Esophagus muscularis mucosa (tissue), 4 donors: ENCODE measurements at regions not wholly inside any gene's neighbourhood (a gene's known extent, or its start where the extent isn't known, plus 50 kb on each side); places are given as distances from the start of the nearest gene placed in this dataset.

Experiments used
- DNase-seq: peaks from one replicate; pipeline ENCODE4 v3.0.0-alpha.2; 2017; ENCODE audit errors: extremely low spot score
- H3K27ac ChIP-seq, 4 donors: fragments of 200-600 bp; sonication (generic); replicated peaks in 1 of 4; 1 replicate in 3 of 4; 2 replicates in 1 of 4; pipeline ENCODE4 v1.5.1; 2016 to 2019; ENCODE audit warnings: mild to moderate bottlenecking in 1 of 4
- H3K27me3 ChIP-seq, 4 donors: fragments of 200-600 bp; sonication (generic); one replicate each; pipeline versions ENCODE4 v1.5.1 to v1.6.0; 2016 to 2019
- H3K36me3 ChIP-seq, 4 donors: fragments of 200-600 bp; sonication (generic); one replicate each; pipeline ENCODE4 v1.5.1; 2016 to 2019
- H3K4me1 ChIP-seq, 4 donors: fragments of 200-600 bp; sonication (generic); one replicate each; pipeline ENCODE4 v1.5.1; 2016 to 2019
- H3K4me3 ChIP-seq, 4 donors: fragments of 200-600 bp; sonication (generic); 1 replicate in 2 of 4; 2 replicates in 2 of 4; pipeline ENCODE4 v1.5.1; 2016 to 2019; ENCODE audit warnings: mild to moderate bottlenecking in 4 of 4, moderate library complexity in 1 of 4
- H3K9me3 ChIP-seq, 4 donors: fragments of 200-600 bp; sonication (generic); 1 replicate in 3 of 4; 2 replicates in 1 of 4; pipeline ENCODE4 v1.5.1; 2016 to 2019
- EP300 ChIP-seq: sonication (generic); formaldehyde crosslinking; IDR thresholded peaks from one replicate; pipeline ENCODE4 v1.6.1; 2017; ENCODE audit warnings: antibody characterized with exemption
- POLR2A ChIP-seq: fragments of 450-650 bp; IDR thresholded peaks from one replicate; pipeline ENCODE4 v1.6.1; 2017; ENCODE audit warnings: antibody characterized with exemption, moderate library complexity, mild to moderate bottlenecking, low read depth
- POLR2AphosphoS5 ChIP-seq, 2 donors: sonication (generic); formaldehyde crosslinking; IDR thresholded peaks; one replicate each; pipeline ENCODE4 v1.6.1; 2017; ENCODE audit warnings: antibody characterized with exemption in 2 of 2
- WGBS: methylation state at CpG from one replicate; pipeline ENCODE4 v1.1.5; 2018; 5-methylcytosine and 5-hydroxymethylcytosine counted together
- intact Hi-C: fragments of 100-400 bp; cut with DNase I; formaldehyde crosslinking; loops from one replicate; pipeline ENCODE4 v1.15.1; 2023
- TF ChIP-seq, protein P1 (sequence below), 3 experiments: fragments of 200-600 bp in 2 of 3; fragments of 450-650 bp in 1 of 3; sonication (generic) in 2 of 3; IDR thresholded peaks; one replicate each; pipeline ENCODE4 v1.5.1; 2017 to 2019; ENCODE audit warnings: antibody characterized with exemption in 3 of 3, mild to moderate bottlenecking in 2 of 3, moderate library complexity in 1 of 3

DNA sequence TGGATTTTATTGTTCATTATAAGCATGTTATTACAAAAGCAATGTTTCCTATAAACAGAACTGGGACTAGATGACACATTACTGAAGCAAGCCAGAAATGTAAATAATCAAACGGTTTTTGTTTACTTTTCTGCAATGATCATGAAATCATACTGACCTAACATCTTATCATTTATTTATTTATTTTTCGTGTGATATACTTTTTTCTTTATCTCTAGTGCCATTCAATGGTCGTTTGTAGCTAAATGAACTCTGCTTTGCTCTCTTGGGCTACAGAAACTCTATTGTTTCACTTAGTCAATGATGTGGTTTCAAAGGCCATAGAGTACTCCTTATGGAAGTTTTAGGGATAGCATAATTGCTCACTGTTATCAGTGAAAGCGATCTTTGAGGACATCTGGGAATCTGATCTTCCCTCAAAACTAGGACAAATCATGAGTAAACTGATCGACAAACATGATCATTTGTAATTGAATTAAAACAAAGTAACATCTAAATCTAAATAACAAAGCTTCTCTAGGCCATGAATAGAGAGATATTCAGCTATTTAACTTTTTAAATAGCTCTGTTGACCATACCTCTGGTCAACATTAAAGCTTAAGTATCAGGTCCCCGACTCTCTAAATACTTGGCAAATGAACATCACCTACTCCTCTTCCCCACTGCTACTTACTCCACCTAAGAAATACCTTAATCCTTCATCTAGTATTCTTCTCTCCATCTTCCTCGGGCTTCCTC, 933.4 kb downstream of the TFAP2A start:
- Histone ChIP-seq H3K27ac (no peak overlapping the region), H3K27me3 (no peaks in the 10 kb centered on the region), H3K9me3 (no peaks in the 10 kb centered on the region), H3K4me3 (no peak overlapping the region), H3K4me1 (peaks cover 0 to 8% (median 0%) of the 10 kb centered on the region in 4 donors), H3K36me3 (no peaks in the 10 kb centered on the region)
- TF ChIP-seq POLR2A (no peak), POLR2AphosphoS5 (IDR thresholded peaks at IDR 0.05) (no peak), EP300 (no peak)
- TF ChIP-seq, protein P1, sequence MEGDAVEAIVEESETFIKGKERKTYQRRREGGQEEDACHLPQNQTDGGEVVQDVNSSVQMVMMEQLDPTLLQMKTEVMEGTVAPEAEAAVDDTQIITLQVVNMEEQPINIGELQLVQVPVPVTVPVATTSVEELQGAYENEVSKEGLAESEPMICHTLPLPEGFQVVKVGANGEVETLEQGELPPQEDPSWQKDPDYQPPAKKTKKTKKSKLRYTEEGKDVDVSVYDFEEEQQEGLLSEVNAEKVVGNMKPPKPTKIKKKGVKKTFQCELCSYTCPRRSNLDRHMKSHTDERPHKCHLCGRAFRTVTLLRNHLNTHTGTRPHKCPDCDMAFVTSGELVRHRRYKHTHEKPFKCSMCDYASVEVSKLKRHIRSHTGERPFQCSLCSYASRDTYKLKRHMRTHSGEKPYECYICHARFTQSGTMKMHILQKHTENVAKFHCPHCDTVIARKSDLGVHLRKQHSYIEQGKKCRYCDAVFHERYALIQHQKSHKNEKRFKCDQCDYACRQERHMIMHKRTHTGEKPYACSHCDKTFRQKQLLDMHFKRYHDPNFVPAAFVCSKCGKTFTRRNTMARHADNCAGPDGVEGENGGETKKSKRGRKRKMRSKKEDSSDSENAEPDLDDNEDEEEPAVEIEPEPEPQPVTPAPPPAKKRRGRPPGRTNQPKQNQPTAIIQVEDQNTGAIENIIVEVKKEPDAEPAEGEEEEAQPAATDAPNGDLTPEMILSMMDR (IDR thresholded peaks at IDR 0.05), result no peak
- no peak for DNase-seq
- intact Hi-C loops, result no loop called here
- WGBS, result 49% methylated on average over 7 of the region's 7 CpGs

- no peaks in the 10 kb centered on the region for H3K9me3 ChIP-seq
- H3K4me1 ChIP-seq, result no peaks in the 10 kb centered on the region
- no peak overlapping the region for H3K27ac ChIP-seq
- no peak for TF ChIP-seq EP300
- TF ChIP-seq, protein P1 (IDR thresholded peaks at IDR 0.05), result no peak
- no peak for TF ChIP-seq POLR2A
- no peak for TF ChIP-seq POLR2AphosphoS5 (IDR thresholded peaks at IDR 0.05)
- intact Hi-C loops, result no loop called here
- no peak overlapping the region for H3K4me3 ChIP-seq
- DNase-seq, result no peak
- 73% methylated on average over 3 of the region's 3 CpGs for WGBS
- H3K27me3 ChIP-seq, result no peaks in the 10 kb centered on the region
- H3K36me3 ChIP-seq, result no peaks in the 10 kb centered on the region
These were observed 946.6 kb downstream of the TFAP2A start for GRCh38 chr6:9468277-9468676.

DNA sequence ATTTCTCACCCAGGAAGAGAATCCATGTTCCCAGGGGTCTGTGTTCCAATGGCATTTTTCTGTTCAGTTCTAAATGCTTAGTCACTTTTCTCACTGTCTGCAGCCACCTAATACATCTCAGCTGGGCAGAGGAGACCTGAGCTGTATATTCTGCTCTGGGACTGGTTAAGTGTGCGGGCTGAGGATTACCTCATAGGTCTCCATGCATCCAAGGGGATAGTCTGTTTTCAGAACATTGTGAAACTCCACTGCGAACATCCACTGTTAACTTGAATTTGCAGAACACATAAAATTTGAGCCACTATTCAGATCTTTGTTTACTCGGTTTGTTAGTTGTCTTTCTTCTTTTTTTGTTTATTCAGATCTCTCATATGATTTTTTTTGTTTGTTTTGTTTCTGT, 947.1 kb downstream of the TFAP2A start:
- H3K36me3 ChIP-seq, result no peaks in the 10 kb centered on the region

GRCh38 chr6:9464583-9464982, 950.3 kb downstream of the TFAP2A start:
- H3K36me3 ChIP-seq, result no peaks in the 10 kb centered on the region
- H3K27ac ChIP-seq, result no peak overlapping the region
- intact Hi-C loops, result no loop called here
- no peaks in the 10 kb centered on the region for H3K9me3 ChIP-seq
- H3K4me3 ChIP-seq, result no peak overlapping the region
- no peaks in the 10 kb centered on the region for H3K27me3 ChIP-seq
- DNase-seq, result no peak
- no peak for TF ChIP-seq POLR2A
- TF ChIP-seq EP300, result no peak
- TF ChIP-seq, protein P1 (IDR thresholded peaks at IDR 0.05), result no peak
- no peak for TF ChIP-seq POLR2AphosphoS5 (IDR thresholded peaks at IDR 0.05)
- 88% methylated on average over 2 of the region's 2 CpGs for WGBS
- no peaks in the 10 kb centered on the region for H3K4me1 ChIP-seq

More for the DNA sequence above, 947.1 kb downstream of the TFAP2A start:
- Histone ChIP-seq H3K4me3 (no peak overlapping the region), H3K9me3 (no peaks in the 10 kb centered on the region), H3K27me3 (no peaks in the 10 kb centered on the region), H3K27ac (no peak overlapping the region), H3K4me1 (no peaks in the 10 kb centered on the region)
- DNase-seq, result no peak
- 80% methylated on average over 3 of the region's 3 CpGs for WGBS
- intact Hi-C loops, result no loop called here
- TF ChIP-seq EP300, result no peak
- TF ChIP-seq, protein P1 (IDR thresholded peaks at IDR 0.05), result no peak
- no peak for TF ChIP-seq POLR2AphosphoS5 (IDR thresholded peaks at IDR 0.05)
- TF ChIP-seq POLR2A, result no peak

DNA sequence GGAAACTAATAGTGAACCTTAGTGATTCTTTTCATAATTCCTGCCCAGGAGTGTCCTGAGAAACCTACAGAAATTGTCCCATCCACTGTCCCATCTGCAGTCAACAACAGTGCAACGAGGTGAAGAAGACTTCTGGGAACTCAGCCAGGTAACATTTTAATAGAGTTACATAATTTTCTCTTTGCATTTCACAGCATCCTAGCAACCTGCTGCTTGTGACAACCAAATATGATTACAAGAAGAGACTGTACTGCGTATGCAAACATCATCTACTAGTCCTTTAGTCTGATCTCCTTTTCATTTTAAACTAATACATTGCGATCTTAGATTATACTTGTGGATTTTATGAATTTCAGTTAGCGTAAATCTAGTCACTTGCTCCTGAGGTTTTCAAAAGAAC, 951.6 kb downstream of the TFAP2A start:
- H3K9me3 ChIP-seq, result no peaks in the 10 kb centered on the region
- no peaks in the 10 kb centered on the region for H3K36me3 ChIP-seq
- H3K4me3 ChIP-seq, result no peak overlapping the region
- no peak overlapping the region for H3K27ac ChIP-seq
- intact Hi-C loops, result no loop called here
- no peak for DNase-seq
- no peaks in the 10 kb centered on the region for H3K4me1 ChIP-seq
- TF ChIP-seq POLR2A (no peak), EP300 (no peak), POLR2AphosphoS5 (IDR thresholded peaks at IDR 0.05) (no peak)
- TF ChIP-seq, protein P1 (IDR thresholded peaks at IDR 0.05), result no peak
- H3K27me3 ChIP-seq, result no peaks in the 10 kb centered on the region
- WGBS, result 72% methylated on average over 4 of the region's 4 CpGs
